ENCODE measurements at regions not wholly inside any gene's neighbourhood (a gene's known extent, or its start where the extent isn't known, plus 50 kb on each side); places are given as distances from the start of the nearest gene placed in this dataset.

DNA sequence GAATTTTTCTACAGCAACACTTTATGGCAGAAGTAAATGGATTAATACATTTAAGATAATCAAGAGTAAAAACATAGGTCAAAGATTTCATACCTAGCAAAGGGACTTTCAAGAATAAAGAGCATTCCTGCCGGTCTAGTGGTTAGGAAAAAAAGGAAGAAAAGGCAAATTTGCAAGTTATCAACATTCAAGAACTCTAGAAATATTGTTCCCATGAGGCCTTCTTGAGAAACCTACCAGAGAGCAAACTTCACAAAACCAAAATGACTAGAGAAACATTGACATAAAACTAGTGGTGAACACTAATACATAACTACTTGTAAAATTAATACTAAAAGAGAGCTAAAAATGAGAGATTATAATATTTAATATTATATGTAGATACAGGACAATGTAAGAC is 320.2 kb upstream of the RGMB start:
- TF ChIP-seq, protein P1, sequence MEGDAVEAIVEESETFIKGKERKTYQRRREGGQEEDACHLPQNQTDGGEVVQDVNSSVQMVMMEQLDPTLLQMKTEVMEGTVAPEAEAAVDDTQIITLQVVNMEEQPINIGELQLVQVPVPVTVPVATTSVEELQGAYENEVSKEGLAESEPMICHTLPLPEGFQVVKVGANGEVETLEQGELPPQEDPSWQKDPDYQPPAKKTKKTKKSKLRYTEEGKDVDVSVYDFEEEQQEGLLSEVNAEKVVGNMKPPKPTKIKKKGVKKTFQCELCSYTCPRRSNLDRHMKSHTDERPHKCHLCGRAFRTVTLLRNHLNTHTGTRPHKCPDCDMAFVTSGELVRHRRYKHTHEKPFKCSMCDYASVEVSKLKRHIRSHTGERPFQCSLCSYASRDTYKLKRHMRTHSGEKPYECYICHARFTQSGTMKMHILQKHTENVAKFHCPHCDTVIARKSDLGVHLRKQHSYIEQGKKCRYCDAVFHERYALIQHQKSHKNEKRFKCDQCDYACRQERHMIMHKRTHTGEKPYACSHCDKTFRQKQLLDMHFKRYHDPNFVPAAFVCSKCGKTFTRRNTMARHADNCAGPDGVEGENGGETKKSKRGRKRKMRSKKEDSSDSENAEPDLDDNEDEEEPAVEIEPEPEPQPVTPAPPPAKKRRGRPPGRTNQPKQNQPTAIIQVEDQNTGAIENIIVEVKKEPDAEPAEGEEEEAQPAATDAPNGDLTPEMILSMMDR (IDR thresholded peaks at IDR 0.05; ENCODE audit: insufficient read depth, low read depth, low read length) = no peak
- no peak for TF ChIP-seq EZH2 (IDR thresholded peaks at IDR 0.05; ENCODE audit: insufficient read depth, low read length)
